Testis (tissue), 2 donors: ENCODE measurements at regions not wholly inside any gene's neighbourhood (a gene's known extent, or its start where the extent isn't known, plus 50 kb on each side); places are given as distances from the start of the nearest gene placed in this dataset.

Experiments
- DNase-seq: peaks from one replicate; pipeline ENCODE4 v3.0.0-alpha.2; 2019
- H3K27ac ChIP-seq, 2 donors: fragments of 200-600 bp; sonication (generic); one replicate each; pipeline ENCODE4 v1.5.1; 2019
- H3K27me3 ChIP-seq: fragments of 200-600 bp; sonication (generic); one replicate; pipeline ENCODE4 v1.5.1; 2019
- H3K36me3 ChIP-seq: fragments of 200-600 bp; sonication (generic); one replicate; pipeline ENCODE4 v1.5.1; 2017; ENCODE audit warnings: low read depth; ENCODE audit errors: missing control alignments
- H3K4me1 ChIP-seq: fragments of 200-600 bp; sonication (generic); one replicate; pipeline ENCODE4 v1.5.1; 2019
- H3K4me3 ChIP-seq, 2 donors: fragments of 200-600 bp; sonication (generic); one replicate each; pipeline ENCODE4 v1.5.1; 2017 to 2019
- H3K9me3 ChIP-seq: fragments of 200-600 bp; sonication (generic); one replicate; pipeline ENCODE4 v1.5.1; 2017
- POLR2A ChIP-seq: fragments of 450-650 bp; IDR thresholded peaks from one replicate; pipeline ENCODE4 v1.6.1; 2017; ENCODE audit warnings: antibody characterized with exemption, mild to moderate bottlenecking, moderate library complexity
- WGBS, 2 donors: methylation state at CpG; one replicate each; pipeline ENCODE4 v1.1.5; 2018; 5-methylcytosine and 5-hydroxymethylcytosine counted together
- intact Hi-C: fragments of 100-400 bp; cut with DNase I; formaldehyde crosslinking; loops from one replicate; pipeline ENCODE4 v1.15.1; 2023; ENCODE audit warnings: low total_unique reads
- TF ChIP-seq, protein P1 (sequence below), 3 experiments: fragments of 450-650 bp in 2 of 3; fragments of 200-600 bp in 1 of 3; sonication (generic) in 1 of 3; IDR thresholded peaks; one replicate each; pipeline ENCODE4 v1.5.1; 2016 to 2019; ENCODE audit warnings: antibody characterized with exemption in 3 of 3, mild to moderate bottlenecking in 2 of 3, moderate library complexity in 1 of 3

DNA sequence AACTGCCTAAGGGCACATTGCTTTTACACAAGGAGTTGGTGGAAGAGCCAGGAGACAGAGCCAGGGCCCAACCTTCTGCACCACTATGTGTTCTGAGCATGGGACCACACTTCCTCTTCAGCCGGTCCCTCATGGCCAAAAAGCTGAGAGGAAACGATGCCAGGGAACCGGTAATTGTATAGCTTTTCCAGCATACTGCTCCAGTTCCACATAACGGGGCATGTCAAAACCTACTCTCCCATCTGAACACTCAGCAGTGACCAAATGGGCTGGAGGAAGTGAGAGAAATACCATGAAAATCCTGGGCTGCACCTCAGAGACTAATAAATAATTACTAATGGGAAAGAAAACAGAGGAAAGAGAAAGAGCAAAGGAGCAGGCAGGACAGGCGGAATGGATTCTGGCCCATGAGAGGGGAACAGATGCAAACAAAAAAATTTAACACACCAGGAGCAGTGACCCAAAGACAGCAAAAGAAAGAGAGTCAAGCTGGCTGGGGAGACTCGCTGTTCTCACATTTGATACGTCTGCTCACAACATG is 52.0 kb upstream of the BMP2 start:
- intact Hi-C loops = no loop called here
- no peaks in the 10 kb centered on the region for H3K4me1 ChIP-seq
- WGBS, 2 donors = 46 to 52% methylated on average over 7 of the region's 7 CpGs

DNA sequence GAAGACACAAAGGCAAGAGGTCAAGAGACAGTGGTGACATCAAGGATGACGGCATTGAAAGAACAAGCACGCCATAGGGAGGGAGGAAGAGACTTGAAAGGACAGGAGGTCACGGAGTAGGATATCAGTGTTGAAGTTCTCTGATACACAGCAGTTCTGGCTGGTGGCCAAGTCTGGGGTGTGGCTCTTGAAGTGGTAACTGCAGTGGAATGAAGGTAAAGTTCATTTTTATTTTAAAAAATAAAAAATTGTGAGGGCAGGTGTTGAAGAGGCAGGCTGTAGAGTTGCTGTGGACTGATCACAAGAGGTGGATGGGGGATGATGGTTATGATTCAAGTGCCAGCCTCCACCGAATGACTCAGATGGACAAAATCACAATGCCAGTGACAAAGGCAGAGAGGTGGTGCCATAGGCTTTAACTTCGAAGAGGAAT is 53.2 kb upstream of the BMP2 start:
- Histone ChIP-seq H3K27ac (no peak overlapping the region), H3K4me3 (no peak overlapping the region), H3K9me3 (no peaks in the 10 kb centered on the region), H3K27me3 (no peaks in the 10 kb centered on the region), H3K4me1 (no peaks in the 10 kb centered on the region), H3K36me3 (no peaks in the 10 kb centered on the region)
- no peak for DNase-seq
- TF ChIP-seq POLR2A = no peak
- TF ChIP-seq, protein P1, sequence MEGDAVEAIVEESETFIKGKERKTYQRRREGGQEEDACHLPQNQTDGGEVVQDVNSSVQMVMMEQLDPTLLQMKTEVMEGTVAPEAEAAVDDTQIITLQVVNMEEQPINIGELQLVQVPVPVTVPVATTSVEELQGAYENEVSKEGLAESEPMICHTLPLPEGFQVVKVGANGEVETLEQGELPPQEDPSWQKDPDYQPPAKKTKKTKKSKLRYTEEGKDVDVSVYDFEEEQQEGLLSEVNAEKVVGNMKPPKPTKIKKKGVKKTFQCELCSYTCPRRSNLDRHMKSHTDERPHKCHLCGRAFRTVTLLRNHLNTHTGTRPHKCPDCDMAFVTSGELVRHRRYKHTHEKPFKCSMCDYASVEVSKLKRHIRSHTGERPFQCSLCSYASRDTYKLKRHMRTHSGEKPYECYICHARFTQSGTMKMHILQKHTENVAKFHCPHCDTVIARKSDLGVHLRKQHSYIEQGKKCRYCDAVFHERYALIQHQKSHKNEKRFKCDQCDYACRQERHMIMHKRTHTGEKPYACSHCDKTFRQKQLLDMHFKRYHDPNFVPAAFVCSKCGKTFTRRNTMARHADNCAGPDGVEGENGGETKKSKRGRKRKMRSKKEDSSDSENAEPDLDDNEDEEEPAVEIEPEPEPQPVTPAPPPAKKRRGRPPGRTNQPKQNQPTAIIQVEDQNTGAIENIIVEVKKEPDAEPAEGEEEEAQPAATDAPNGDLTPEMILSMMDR (IDR thresholded peaks at IDR 0.05) = no peak
- intact Hi-C loops = no loop called here
- WGBS, 2 donors = 82 to 91% methylated on average over 5 of the region's 5 CpGs

More for the DNA sequence above, 52.0 kb upstream of the BMP2 start:
- TF ChIP-seq POLR2A = no peak
- TF ChIP-seq, protein P1 (IDR thresholded peaks at IDR 0.05) = no peak
- H3K9me3 ChIP-seq = no peaks in the 10 kb centered on the region
- H3K27ac ChIP-seq = no peak overlapping the region
- H3K4me3 ChIP-seq = no peak overlapping the region
- no peaks in the 10 kb centered on the region for H3K36me3 ChIP-seq
- DNase-seq = peak; percentile 28
- H3K27me3 ChIP-seq = no peaks in the 10 kb centered on the region

DNA sequence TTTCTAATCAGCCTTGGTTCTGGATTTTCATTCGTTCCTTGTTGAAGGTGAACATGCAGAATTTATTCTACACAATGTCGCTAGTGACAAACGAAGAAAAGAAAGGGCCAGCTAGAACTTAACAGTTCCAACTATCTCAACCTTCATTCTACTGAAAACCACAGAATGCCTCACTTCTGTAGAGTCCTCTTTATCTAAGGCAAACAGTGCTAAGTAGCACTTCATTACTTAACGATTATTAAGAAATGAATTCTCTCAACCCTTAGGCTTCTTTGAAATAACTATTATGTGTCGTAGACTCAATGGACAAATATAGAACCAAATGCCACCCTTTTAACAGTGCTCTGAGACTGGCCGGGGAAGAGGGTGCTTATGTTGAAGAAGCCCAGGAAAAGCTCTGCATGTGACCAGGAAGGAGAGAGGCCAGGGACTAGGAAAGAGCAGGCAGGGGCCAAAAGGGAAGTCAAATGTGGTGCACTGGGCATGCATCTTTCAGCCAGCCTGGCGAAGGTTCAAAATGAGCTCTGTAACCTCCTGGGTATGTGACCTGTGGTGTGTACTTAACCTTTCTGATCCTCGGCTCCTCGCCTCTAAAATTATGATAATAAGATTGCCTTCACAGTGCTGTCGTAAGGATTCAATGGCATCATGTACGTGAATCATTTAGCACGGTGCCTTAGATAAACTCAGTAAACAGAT is 55.4 kb upstream of the BMP2 start:
- H3K4me1 ChIP-seq = no peaks in the 10 kb centered on the region
- TF ChIP-seq POLR2A = no peak
- TF ChIP-seq, protein P1 (IDR thresholded peaks at IDR 0.05) = no peak
- H3K27me3 ChIP-seq = no peaks in the 10 kb centered on the region
- no peaks in the 10 kb centered on the region for H3K36me3 ChIP-seq
- H3K27ac ChIP-seq = no peak overlapping the region
- no peak overlapping the region for H3K4me3 ChIP-seq
- no peaks in the 10 kb centered on the region for H3K9me3 ChIP-seq
- intact Hi-C loops = no loop called here
- DNase-seq = no peak
- 90% methylated on average over 12 of the region's 12 CpGs for WGBS, 2 donors

DNA sequence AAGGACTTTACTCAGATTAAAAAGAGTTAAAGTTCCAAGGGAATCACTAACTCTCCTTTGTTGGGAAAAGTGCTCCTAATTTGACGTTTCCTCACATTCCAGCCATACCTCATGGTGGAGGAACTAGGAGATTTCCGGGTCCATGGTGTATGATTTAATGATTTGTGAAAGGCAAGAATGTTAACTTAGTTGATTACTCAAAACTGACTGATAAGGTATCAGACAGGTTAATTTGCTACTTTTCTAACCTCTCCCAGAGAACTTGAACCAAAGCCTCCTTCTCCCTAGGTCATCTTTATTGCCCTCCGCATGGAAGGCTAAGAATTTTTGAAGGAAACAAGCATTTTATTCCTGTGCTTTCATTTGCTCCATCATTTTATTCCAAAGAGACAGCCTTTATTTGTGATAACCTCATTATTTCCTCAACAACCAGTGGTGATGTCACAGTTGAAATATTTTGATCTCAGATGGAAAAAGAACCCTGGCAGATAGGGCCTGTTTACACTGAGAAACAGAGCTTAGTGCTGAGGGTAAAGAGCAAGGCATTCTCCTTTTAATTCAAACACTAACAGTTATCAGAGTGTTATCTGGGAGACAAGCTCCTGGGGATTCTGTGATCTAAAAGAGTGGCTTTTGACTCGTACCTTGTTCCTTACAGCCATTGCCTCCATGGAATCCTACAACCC is 57.4 kb upstream of the BMP2 start:
- no peak for DNase-seq
- 77 to 85% methylated on average over 4 of the region's 4 CpGs for WGBS, 2 donors
- no peaks in the 10 kb centered on the region for H3K9me3 ChIP-seq
- no peak overlapping the region for H3K27ac ChIP-seq
- intact Hi-C loops = no loop called here
- no peak for TF ChIP-seq POLR2A
- TF ChIP-seq, protein P1 (IDR thresholded peaks at IDR 0.05) = no peak
- no peaks in the 10 kb centered on the region for H3K27me3 ChIP-seq
- H3K36me3 ChIP-seq = no peaks in the 10 kb centered on the region
- H3K4me3 ChIP-seq = no peak overlapping the region
- no peaks in the 10 kb centered on the region for H3K4me1 ChIP-seq
